Endothelial cell (in vitro differentiated cells): ENCODE measurements at regions not wholly inside any gene's neighbourhood (a gene's known extent, or its start where the extent isn't known, plus 50 kb on each side); places are given as distances from the start of the nearest gene placed in this dataset.

Experiments
- DNase-seq: peaks from one replicate; pipeline ENCODE4 v3.0.0; 2021; ENCODE audit warnings: low spot score
- H3K27ac Mint-ChIP-seq: one replicate; pipeline ENCODE4 v1.8.0; 2021; ENCODE audit warnings: mixed read lengths, inconsistent platforms; ENCODE audit not compliant: unreplicated experiment
- H3K27me3 Mint-ChIP-seq: one replicate; pipeline ENCODE4 v1.8.0; 2021; ENCODE audit warnings: mild to moderate bottlenecking, moderate library complexity, mixed read lengths, inconsistent platforms; ENCODE audit not compliant: unreplicated experiment
- H3K36me3 Mint-ChIP-seq: one replicate; pipeline ENCODE4 v1.8.0; 2021; ENCODE audit warnings: mild to moderate bottlenecking, low read depth, mixed read lengths, inconsistent platforms; ENCODE audit not compliant: unreplicated experiment
- H3K4me1 Mint-ChIP-seq: one replicate; pipeline ENCODE4 v1.8.0; 2021; ENCODE audit warnings: mild to moderate bottlenecking, mixed read lengths, inconsistent platforms; ENCODE audit not compliant: unreplicated experiment
- H3K4me3 Mint-ChIP-seq: one replicate; pipeline ENCODE4 v1.8.0; 2021; ENCODE audit warnings: mild to moderate bottlenecking, mixed read lengths, inconsistent platforms; ENCODE audit not compliant: unreplicated experiment
- H3K9me3 Mint-ChIP-seq: one replicate; pipeline ENCODE4 v1.8.0; 2021; ENCODE audit warnings: mixed read lengths, inconsistent platforms; ENCODE audit not compliant: unreplicated experiment
- CTCF ChIP-seq: fragments of 200-600 bp; sonication (generic); IDR thresholded peaks from one replicate; pipeline ENCODE4 v1.5.0; 2021; ENCODE audit warnings: antibody characterized with exemption; ENCODE audit not compliant: unreplicated experiment

GRCh38 chr10:44301781-44302355 lies 83.0 kb downstream of the CXCL12 start:
- no peak for DNase-seq
- H3K27me3 Mint-ChIP-seq: no peaks in the 10 kb centered on the region
- peaks cover 3% of the 10 kb centered on the region for H3K36me3 Mint-ChIP-seq
- no peaks in the 10 kb centered on the region for H3K4me1 Mint-ChIP-seq
- H3K9me3 Mint-ChIP-seq: no peaks in the 10 kb centered on the region
- no peak overlapping the region for H3K4me3 Mint-ChIP-seq
- H3K27ac Mint-ChIP-seq: no peak overlapping the region
- no peak for TF ChIP-seq CTCF

- DNase-seq: no peak
- H3K9me3 Mint-ChIP-seq: no peaks in the 10 kb centered on the region
- no peaks in the 10 kb centered on the region for H3K4me1 Mint-ChIP-seq
- H3K27ac Mint-ChIP-seq: no peak overlapping the region
- H3K36me3 Mint-ChIP-seq: peaks cover 3% of the 10 kb centered on the region
- H3K4me3 Mint-ChIP-seq: no peak overlapping the region
- no peaks in the 10 kb centered on the region for H3K27me3 Mint-ChIP-seq
- no peak for TF ChIP-seq CTCF
Observed at GRCh38 chr10:44300666-44301649, 83.9 kb downstream of the CXCL12 start.

GRCh38 chr10:44298713-44299112 lies 86.2 kb downstream of the CXCL12 start:
- DNase-seq: no peak
- H3K4me3 Mint-ChIP-seq: no peak overlapping the region
- H3K9me3 Mint-ChIP-seq: no peaks in the 10 kb centered on the region
- no peak for TF ChIP-seq CTCF
- H3K4me1 Mint-ChIP-seq: no peaks in the 10 kb centered on the region
- no peaks in the 10 kb centered on the region for H3K36me3 Mint-ChIP-seq
- H3K27ac Mint-ChIP-seq: no peak overlapping the region
- no peaks in the 10 kb centered on the region for H3K27me3 Mint-ChIP-seq

- no peak for TF ChIP-seq CTCF
- Mint-ChIP-seq H3K4me1 (no peaks in the 10 kb centered on the region), H3K36me3 (no peaks in the 10 kb centered on the region), H3K27me3 (no peaks in the 10 kb centered on the region), H3K27ac (no peak overlapping the region), H3K9me3 (no peaks in the 10 kb centered on the region), H3K4me3 (no peak overlapping the region)
- no peak for DNase-seq
Observed at GRCh38 chr10:44297963-44298362, 86.9 kb downstream of the CXCL12 start.
